SH-SY5Y (cell line): ENCODE measurements at regions not wholly inside any gene's neighbourhood (a gene's known extent, or its start where the extent isn't known, plus 50 kb on each side); places are given as distances from the start of the nearest gene placed in this dataset.

Source experiments
- GATA2 ChIP-seq: IDR thresholded peaks from 2 replicates; pipeline ENCODE4 v1.6.1; 2011; ENCODE audit warnings: mild to moderate bottlenecking, low read depth, low read length
- GATA3 ChIP-seq: IDR thresholded peaks from 2 replicates; pipeline ENCODE4 v1.6.1; 2011; ENCODE audit warnings: low read depth, mild to moderate bottlenecking, low read length, moderate library complexity

DNA sequence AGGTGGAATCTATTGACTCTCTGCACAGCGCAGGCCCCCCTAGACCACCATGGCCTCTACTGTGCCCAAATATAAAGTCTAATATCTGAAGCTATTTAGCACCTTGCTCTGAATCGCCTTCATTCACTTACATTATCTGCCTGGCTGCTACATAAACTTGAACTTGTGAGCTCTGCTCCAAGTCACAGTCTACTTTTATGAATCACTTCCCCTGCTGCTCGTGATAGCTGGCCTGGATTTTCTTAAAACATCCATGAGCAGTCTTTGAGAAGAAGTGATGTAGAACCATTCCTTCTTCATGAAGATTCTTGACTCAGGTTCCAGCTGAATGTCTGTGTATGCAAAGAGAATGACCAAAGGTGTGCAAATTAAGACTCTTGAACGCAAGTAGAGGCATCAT is 359.5 kb downstream of the RND3 start:
- no peak for TF ChIP-seq GATA2

DNA sequence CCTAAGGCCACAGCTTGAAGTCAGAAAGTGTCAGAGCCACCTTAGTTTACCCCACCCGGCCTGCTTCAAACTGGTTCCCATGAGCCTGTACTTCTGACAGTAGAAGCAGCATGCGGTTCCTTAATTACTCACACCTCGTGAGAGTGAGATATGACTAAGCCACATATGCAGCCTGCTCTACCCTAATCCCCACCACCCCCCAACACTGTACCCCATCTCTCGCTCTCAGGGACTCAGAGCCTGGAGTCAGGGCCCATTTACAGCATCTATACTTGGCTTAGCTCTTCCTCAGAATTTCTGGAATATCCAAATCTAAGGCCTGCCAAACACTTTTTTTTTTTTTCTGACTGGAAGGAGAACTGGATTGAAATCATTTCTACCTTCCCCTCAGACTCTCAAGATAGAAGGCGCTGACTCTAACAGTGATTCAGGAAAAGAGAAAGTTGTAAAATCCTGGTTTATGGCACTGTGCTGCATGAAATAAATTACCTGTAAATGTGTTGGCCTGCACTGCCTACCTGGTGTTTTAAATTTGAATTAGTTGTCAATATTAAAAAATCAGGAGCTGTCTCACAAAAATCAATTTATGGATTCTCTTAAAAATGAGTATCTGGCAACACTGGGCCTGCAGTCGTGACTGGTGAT is 360.0 kb downstream of the RND3 start:
- TF ChIP-seq GATA2 (no peak), GATA3 (no peak)

DNA sequence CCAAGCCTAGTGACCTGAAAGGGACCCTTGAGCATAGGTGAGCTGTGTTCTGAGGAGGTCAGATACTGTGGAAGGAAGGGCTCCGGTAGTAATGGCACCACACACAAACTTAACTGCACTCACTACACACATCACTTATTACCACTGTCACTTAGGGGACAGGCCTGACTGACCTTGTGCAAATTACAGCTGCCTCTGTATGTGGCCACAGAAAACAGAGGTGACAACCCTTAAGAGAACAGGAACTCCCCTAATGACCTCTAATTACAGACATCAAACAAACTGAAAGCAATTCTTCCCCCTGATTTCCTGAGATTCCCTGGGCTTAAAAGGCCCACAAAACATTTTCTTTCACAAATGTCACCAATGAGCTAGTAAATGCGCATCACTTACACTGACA is 360.6 kb downstream of the RND3 start:
- no peak for TF ChIP-seq GATA3
- no peak for TF ChIP-seq GATA2

DNA sequence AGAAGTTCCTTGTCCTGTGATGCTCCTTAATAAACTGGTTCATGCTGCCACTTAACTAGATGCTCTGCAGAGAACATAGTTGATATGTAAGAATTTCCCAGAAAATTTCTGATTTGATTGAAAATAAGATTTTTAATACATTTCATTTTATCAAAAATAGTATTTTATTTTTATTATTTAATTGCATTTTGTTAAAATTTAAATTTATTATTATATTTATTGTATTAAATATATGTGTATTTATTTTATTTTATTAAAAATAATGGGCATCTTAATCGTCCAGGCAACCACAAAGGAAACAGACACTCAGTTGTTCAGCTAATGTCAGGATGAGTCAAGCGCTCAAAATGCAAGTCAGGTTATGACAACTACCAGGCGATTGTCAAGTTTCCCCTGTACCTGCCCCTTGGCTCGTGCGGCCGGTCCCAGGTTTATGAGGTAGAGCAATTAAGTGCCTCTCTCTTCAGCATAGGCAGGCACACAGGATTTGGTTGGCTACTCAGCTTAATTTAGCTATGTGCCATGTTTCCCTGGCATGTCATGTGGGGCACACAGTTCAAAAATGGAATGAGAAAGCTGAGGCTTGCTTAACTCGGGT is 361.2 kb downstream of the RND3 start:
- no peak for TF ChIP-seq GATA2
- no peak for TF ChIP-seq GATA3

DNA sequence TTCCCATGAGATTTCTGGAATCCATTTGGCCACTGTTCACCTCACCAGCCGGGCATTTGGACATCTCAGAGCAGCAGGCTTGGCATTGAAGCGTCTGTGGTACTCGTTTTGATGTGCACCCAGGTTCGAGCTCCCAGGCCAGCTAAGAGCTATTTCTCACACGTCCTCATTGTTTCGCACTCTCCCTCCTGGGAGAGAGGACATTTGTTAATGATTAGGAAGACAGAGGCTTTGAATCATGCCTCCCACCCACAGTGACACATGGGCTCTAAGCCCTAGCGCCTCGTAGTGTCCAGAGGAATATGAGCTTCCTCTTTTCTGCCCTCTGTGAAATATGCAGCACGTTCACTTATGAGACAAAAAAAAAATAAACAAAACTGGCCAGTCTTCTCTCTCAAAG is 361.8 kb downstream of the RND3 start:
- TF ChIP-seq GATA3 (no peak), GATA2 (no peak)

DNA sequence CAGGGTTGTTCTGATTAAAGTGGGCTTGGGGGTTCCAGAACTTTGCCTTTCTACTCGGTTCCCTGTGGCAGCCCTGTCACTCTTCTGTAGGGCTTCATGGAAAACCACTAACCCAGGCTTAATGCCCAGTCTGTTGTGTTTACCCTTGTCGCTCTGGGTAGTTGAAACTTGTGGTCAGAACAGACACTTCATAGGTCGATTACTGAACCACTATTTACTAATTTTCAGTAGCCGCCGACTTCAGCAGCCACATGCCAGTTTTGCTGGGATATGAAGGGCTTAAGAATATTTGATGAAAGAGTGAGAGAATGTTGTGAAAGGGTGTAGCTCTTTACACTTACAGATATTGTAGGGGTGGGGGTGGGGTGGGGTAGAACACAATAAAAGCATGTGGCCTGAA is 362.3 kb downstream of the RND3 start:
- TF ChIP-seq GATA3: no peak
- no peak for TF ChIP-seq GATA2

DNA sequence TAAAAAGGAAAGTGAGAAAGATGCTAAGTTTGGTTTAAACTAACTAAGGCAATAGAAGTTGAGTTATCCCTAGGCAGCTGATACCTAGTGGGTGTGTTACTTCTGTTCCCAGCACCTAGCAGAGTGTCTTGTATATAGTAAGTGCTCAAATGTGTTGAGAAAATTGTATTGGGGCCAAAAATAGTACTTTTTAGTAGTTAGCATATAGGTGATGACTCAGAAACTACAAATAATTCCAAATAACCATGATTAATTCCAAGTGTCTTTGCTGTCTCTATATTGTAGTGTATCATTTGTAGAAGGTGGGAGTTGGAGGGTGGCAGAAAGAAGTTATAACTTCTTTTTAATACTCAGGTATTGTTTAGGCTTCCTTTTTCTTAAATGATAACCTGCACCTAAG is 362.7 kb downstream of the RND3 start:
- no peak for TF ChIP-seq GATA3
- no peak for TF ChIP-seq GATA2

DNA sequence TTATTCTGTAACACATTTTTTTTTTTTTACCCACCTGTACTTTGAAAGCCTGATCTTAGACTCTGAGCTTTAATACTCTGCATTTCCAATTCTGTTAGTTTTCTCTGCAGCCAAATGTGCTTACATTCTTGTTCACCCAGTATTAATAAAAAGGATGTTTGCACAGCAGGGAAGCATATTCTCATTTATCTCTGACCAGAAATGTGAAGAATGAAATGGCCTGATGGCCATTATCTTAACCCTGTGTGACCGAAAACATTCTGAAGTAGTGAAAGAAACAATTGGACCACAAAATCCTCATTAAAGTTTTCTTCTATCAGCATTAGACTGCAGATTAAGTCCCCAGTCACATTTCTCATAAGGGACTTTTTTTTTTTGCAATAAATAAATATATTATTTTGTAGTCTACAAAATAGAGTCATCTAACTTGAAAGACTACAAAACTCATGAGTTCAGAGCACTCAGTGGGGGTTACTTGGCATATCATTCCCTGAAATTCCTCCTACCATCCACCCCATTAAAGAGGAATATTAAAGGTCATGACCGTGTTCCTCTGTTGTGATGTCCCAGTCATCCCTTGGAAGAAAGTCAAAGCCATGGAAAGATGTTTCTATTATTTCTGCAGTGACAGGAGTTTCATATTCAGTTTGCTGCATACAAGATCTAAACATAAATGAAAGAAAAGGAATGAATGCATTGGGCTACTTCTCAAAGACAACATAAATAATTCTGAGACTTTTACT is 364.4 kb downstream of the RND3 start:
- TF ChIP-seq GATA2 (no peak), GATA3 (no peak)

DNA sequence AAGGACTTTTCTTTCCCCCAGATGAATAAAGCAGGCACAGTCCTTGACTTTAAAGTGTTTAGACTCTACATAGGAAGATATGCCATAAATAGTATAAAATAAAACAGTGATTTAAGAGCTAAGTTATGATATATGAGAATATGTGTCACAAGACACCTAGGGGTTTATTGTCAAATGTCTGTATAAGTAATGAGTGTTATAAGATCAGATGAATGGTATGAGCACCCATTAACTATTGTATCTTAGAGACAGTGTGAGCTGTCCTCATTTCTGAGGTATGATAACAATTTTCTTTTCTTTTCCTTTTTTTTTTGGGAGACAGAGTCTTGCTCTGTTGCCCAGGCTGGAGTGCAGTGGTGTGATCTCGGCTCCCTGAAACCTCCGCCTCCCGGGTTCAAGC is 365.3 kb downstream of the RND3 start:
- no peak for TF ChIP-seq GATA2
- TF ChIP-seq GATA3: no peak

DNA sequence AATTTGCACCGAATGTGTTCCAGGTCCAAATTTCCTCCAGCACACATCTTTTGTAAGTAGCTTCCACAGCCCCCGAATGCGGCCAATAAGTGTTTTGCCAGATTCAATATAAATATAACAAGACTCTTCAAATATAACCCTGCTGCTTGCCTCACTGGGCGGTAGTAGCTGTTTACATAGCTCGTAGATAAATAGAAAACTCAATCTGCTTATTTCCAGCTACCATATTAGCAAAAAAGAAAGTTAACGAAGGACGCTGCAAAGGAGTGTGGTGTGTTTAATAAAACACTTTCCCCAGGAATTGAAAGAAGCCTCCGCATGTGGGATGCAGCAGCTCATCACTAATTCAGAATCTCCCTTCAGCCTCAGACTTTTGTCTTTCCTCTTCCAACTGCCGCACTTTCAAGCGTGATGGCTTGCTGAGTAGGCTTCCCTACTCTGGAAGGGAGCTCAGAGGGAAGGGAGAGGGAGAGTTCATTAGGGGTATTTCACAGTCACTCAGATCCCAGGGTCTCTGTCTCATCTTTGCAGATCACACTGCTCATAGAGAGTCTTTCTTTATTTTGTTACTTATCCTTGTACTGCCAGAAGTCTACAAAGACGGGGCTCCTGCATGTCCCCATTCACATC is 367.0 kb downstream of the RND3 start:
- TF ChIP-seq GATA3: no peak
- TF ChIP-seq GATA2: no peak

DNA sequence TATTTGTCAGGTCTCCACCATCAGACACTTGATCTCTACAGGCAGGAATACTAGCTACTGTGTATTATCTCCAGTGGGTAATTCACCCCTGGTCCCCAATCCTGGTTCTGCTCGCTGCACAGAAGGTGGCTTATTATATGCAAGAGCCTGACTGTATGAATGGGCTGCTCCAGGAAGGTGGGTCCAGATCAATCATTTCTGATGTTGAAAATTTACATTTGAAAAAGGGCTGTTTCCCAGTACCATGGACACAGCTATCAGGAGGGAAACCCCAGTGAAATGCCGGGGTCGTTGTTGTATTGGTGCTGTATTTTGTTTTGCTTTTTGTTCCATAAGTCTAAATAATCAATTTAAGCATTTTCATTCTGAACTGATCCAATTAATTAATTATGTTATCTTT is 367.6 kb downstream of the RND3 start:
- no peak for TF ChIP-seq GATA3
- no peak for TF ChIP-seq GATA2

DNA sequence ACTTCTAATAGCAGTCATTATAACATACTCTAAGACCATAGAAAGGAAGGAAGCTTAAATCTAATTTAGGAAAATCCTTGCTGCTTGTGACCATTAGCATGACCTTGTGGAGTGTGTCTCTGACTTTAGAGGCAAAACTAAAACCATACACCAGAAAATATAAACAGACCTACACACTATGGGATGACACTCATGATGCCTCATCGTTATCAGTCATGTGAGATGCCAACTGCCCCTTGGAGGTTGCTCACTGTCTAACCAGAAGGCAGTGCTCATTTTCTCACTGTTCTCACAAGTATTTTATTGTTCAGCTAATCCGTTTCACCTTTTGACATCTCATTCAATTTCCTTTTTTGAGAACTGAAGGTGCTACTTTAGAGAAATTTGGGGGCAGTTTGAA is 376.9 kb downstream of the RND3 start:
- TF ChIP-seq GATA2 (no peak), GATA3 (no peak)

DNA sequence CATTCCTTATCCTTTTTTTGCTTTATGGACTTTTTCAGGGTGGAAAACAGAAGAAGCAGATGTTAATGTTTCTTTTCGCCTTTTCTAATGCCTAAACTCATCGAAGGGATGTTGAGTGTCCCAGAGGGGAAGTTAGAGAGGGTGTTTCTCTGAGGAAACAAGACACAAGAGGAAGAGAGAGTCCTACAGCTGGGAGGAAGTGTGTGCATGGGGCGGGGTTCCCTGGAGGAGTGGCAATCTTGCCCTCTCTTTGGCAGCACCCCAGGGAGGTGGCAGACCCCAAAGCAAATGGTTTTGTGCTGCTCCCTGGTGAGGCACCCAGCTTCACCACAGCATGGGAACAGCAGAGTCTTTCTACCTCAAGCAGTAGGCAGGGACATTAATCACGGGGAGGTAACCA is 377.6 kb downstream of the RND3 start:
- TF ChIP-seq GATA2 (no peak), GATA3 (no peak)

DNA sequence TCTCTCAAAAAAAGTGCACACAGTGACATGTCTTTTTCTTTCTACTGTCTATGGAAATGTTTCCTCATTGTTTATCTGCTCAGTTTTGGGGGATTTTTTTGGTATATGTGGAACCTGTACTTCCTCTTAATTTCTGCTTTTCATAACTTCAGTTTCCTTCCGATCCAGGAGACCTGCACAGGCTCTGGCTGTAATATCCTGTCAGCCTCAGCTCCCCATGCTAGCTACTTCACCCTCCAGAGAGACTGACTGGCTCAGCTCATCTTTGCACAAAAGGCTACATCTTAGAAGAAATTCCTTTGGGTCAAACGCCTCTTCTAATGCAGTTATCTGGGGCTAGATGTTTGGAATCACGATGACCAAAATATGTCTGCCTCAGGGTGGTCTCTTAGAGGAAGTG is 378.4 kb downstream of the RND3 start:
- TF ChIP-seq GATA2: no peak
- no peak for TF ChIP-seq GATA3

DNA sequence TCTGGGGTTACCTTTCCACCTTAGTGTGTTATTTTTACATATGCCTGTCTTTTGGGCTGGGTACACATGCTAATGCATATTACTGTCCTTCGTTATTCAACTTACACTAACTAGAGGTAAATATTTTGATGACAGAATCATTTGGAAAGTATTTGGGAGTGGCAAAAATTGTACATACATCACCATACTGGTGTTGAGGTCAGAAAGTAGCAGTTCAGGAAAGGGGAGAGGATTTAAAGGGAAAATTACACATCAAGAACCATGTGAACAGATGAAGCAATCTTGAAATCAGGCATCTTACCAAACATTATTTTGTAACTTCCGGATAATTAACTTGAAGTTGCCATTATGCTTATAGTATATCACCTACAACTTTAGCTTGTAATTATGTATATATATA is 379.7 kb downstream of the RND3 start:
- TF ChIP-seq GATA2 (no peak), GATA3 (no peak)
